Thymus (tissue), 11 donors: ENCODE measurements at regions not wholly inside any gene's neighbourhood (a gene's known extent, or its start where the extent isn't known, plus 50 kb on each side); places are given as distances from the start of the nearest gene placed in this dataset.

ENCODE experiments used
- DNase-seq, 9 donors: peaks; one replicate each; pipeline ENCODE4 v3.0.0-alpha.2; 2013; ENCODE audit warnings: low spot score in 9 of 9, low read depth in 6 of 9, missing footprints in 1 of 9
- H3K27ac ChIP-seq, 2 donors: one replicate each; pipeline ENCODE4 v1.5.1; 2013; ENCODE audit warnings: control low read depth in 1 of 2, low read depth in 1 of 2, low read length in 1 of 2, mild to moderate bottlenecking in 1 of 2, moderate library complexity in 1 of 2
- H3K27me3 ChIP-seq, 2 donors: one replicate each; pipeline ENCODE4 v1.5.1; 2013; ENCODE audit warnings: low read length in 1 of 2; ENCODE audit not compliant: control insufficient read depth in 2 of 2, insufficient read depth in 1 of 2
- H3K36me3 ChIP-seq, 2 donors: one replicate each; pipeline ENCODE4 v1.5.1; 2013; ENCODE audit warnings: low read length in 1 of 2, mild to moderate bottlenecking in 1 of 2, moderate library complexity in 1 of 2; ENCODE audit not compliant: control insufficient read depth in 2 of 2, insufficient read depth in 2 of 2
- H3K4me1 ChIP-seq, 2 donors: one replicate each; pipeline ENCODE4 v1.5.1; 2013; ENCODE audit warnings: low read length in 2 of 2; ENCODE audit not compliant: control insufficient read depth in 2 of 2, insufficient read depth in 2 of 2
- H3K4me3 ChIP-seq, 2 donors: one replicate each; pipeline ENCODE4 v1.5.1; 2013; ENCODE audit warnings: low read length in 2 of 2, control low read depth in 1 of 2, mild to moderate bottlenecking in 1 of 2
- H3K9me3 ChIP-seq, 2 donors: one replicate each; pipeline ENCODE4 v1.5.1; 2013; ENCODE audit warnings: low read length in 1 of 2, mild to moderate bottlenecking in 1 of 2; ENCODE audit not compliant: control insufficient read depth in 2 of 2, insufficient read depth in 1 of 2
- WGBS: extraction: QIAGEN DNeasy Blood & Tissue Kit; methylation state at CpG from one replicate; pipeline ENCODE4 v1.1.7; 2013; 5-methylcytosine and 5-hydroxymethylcytosine counted together
- donor health status: healthy.

- WGBS, result 79% methylated on average over 9 of the region's 9 CpGs
- Histone ChIP-seq H3K4me1 (no peaks in the 10 kb centered on the region), H3K27me3 (no peaks in the 10 kb centered on the region), H3K36me3 (no peaks in the 10 kb centered on the region), H3K4me3 (no peak overlapping the region), H3K9me3 (no peaks in the 10 kb centered on the region), H3K27ac (no peak overlapping the region)
- no peak for DNase-seq
These were observed 244.3 kb downstream of the NFATC2 start for GRCh38 chr20:51298141-51298749.

- Histone ChIP-seq H3K27me3 (no peaks in the 10 kb centered on the region), H3K36me3 (no peaks in the 10 kb centered on the region), H3K27ac (no peak overlapping the region), H3K4me3 (no peak overlapping the region), H3K9me3 (no peaks in the 10 kb centered on the region), H3K4me1 (no peaks in the 10 kb centered on the region)
- DNase-seq, result no peak
- WGBS, result 92% methylated on average over 5 of the region's 5 CpGs
These were observed 254.7 kb downstream of the NFATC2 start for GRCh38 chr20:51287628-51288413.

DNA sequence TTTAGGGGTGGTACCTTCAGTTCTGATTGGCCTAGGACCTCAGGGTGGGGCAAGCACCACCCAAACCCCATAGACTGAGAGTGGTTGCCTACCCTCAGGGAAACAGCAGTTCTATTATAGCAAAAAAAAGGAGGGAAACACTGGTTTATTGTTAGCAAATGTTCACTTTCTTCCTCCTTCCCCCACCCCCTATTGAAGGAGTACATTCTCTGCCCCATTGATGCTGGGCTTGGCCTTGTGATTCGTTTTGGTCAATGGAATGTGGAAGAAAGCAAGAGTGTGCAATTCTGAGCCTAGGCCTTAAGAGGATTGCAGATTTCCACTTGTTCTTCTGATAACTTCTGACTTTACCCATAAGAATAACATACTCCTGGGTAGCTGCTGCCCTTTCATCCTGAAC is 255.8 kb downstream of the NFATC2 start:
- Histone ChIP-seq H3K4me3 (no peak overlapping the region), H3K36me3 (no peaks in the 10 kb centered on the region), H3K27me3 (no peaks in the 10 kb centered on the region), H3K9me3 (no peaks in the 10 kb centered on the region), H3K4me1 (no peaks in the 10 kb centered on the region), H3K27ac (no peak overlapping the region)
- no peak for DNase-seq
- 68% methylated on average over 1 of the region's 1 CpG for WGBS

GRCh38 chr20:51285684-51286083 is 256.8 kb downstream of the NFATC2 start:
- Histone ChIP-seq H3K36me3 (no peaks in the 10 kb centered on the region), H3K27ac (no peak overlapping the region), H3K27me3 (no peaks in the 10 kb centered on the region), H3K9me3 (no peaks in the 10 kb centered on the region), H3K4me3 (no peak overlapping the region), H3K4me1 (no peaks in the 10 kb centered on the region)
- 79% methylated on average over 4 of the region's 4 CpGs for WGBS
- no peak for DNase-seq

GRCh38 chr20:51284871-51285270 is 257.6 kb downstream of the NFATC2 start:
- no peaks in the 10 kb centered on the region for H3K27me3 ChIP-seq
- H3K4me3 ChIP-seq, result no peak overlapping the region
- WGBS, result 92% methylated on average over 6 of the region's 6 CpGs
- no peaks in the 10 kb centered on the region for H3K4me1 ChIP-seq
- no peak for DNase-seq
- no peaks in the 10 kb centered on the region for H3K36me3 ChIP-seq
- H3K27ac ChIP-seq, result no peak overlapping the region
- H3K9me3 ChIP-seq, result no peaks in the 10 kb centered on the region

GRCh38 chr20:51284176-51284575 is 258.3 kb downstream of the NFATC2 start:
- no peaks in the 10 kb centered on the region for H3K27me3 ChIP-seq
- no peak overlapping the region for H3K4me3 ChIP-seq
- no peak overlapping the region for H3K27ac ChIP-seq
- WGBS, result 73% methylated on average over 1 of the region's 1 CpG
- no peaks in the 10 kb centered on the region for H3K9me3 ChIP-seq
- H3K36me3 ChIP-seq, result no peaks in the 10 kb centered on the region
- DNase-seq, result no peak
- H3K4me1 ChIP-seq, result no peaks in the 10 kb centered on the region

- H3K4me3 ChIP-seq, result no peak overlapping the region
- H3K4me1 ChIP-seq, result no peaks in the 10 kb centered on the region
- no peak overlapping the region for H3K27ac ChIP-seq
- WGBS, result 90% methylated on average over 5 of the region's 5 CpGs
- H3K36me3 ChIP-seq, result no peaks in the 10 kb centered on the region
- no peaks in the 10 kb centered on the region for H3K27me3 ChIP-seq
- no peaks in the 10 kb centered on the region for H3K9me3 ChIP-seq
- DNase-seq, result no peak
These were observed 258.6 kb upstream of the KCNG1 start for GRCh38 chr20:51281521-51281920.

DNA sequence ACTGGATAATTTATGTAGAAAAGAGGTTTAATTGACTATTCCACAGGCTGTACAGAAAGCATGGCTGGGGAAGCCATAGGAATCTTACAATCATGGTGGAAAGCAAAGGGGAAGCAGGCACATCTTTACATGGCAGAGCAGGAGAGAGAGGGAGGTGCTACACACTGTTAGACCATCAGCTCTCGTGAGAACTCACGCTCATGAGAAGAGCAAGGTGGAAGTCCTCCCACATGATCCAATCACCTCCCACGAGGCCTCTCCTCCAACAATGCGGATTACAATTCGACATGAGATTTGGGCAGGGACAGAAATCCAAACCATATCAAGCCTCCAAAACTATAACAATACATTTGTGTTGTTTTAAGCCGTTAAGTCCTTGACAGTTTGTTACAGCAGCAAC is 257.1 kb upstream of the KCNG1 start:
- no peaks in the 10 kb centered on the region for H3K36me3 ChIP-seq
- 95% methylated on average over 6 of the region's 6 CpGs for WGBS
- DNase-seq, result no peak
- no peaks in the 10 kb centered on the region for H3K9me3 ChIP-seq
- no peak overlapping the region for H3K4me3 ChIP-seq
- H3K27me3 ChIP-seq, result peaks cover 0 to 5% of the 10 kb centered on the region in 2 donors
- no peak overlapping the region for H3K27ac ChIP-seq
- no peaks in the 10 kb centered on the region for H3K4me1 ChIP-seq

- no peak for DNase-seq
- 95% methylated on average over 4 of the region's 4 CpGs for WGBS
- no peaks in the 10 kb centered on the region for H3K4me1 ChIP-seq
- peaks cover 0 to 5% of the 10 kb centered on the region in 2 donors for H3K27me3 ChIP-seq
- no peaks in the 10 kb centered on the region for H3K36me3 ChIP-seq
- H3K27ac ChIP-seq, result no peak overlapping the region
- no peak overlapping the region for H3K4me3 ChIP-seq
- H3K9me3 ChIP-seq, result no peaks in the 10 kb centered on the region
These were observed 255.1 kb upstream of the KCNG1 start for GRCh38 chr20:51277961-51278360.
